KBM-7 (cell line): ENCODE measurements at regions not wholly inside any gene's neighbourhood (a gene's known extent, or its start where the extent isn't known, plus 50 kb on each side); places are given as distances from the start of the nearest gene placed in this dataset.

Source experiments
- DNase-seq: peaks from one replicate; pipeline ENCODE4 v3.0.0-alpha.2; 2015
- in situ Hi-C: fragments of 300-500 bp; cut with MboI; formaldehyde crosslinking; loops from 2 replicates; pipeline ENCODE4 v1.14.3; 2020; ENCODE audit warnings: low sequenced_read_pairs, low pct_unique_long_range_greater_than_20kb, mixed read lengths

GRCh38 chr14:71314717-71315116 lies 407.5 kb downstream of the PCNX1 start:
- no peak for DNase-seq
- in situ Hi-C loops = no loop called here

GRCh38 chr14:71317385-71318096 lies 410.3 kb downstream of the PCNX1 start:
- in situ Hi-C loops = no loop called here
- DNase-seq = no peak

- DNase-seq = no peak
- in situ Hi-C loops = no loop called here
These were observed 410.8 kb downstream of the PCNX1 start for GRCh38 chr14:71318097-71318459.

GRCh38 chr14:71319666-71320065 lies 412.4 kb downstream of the PCNX1 start:
- no peak for DNase-seq
- in situ Hi-C loops = no loop called here

- in situ Hi-C loops = no loop called here
- peak; percentile 98 for DNase-seq
These were observed 413.0 kb downstream of the PCNX1 start, which contains the start of gene SIPA1L1 for GRCh38 chr14:71320107-71320733. SIPA1L1 (plus strand) TSS chr14:71320476.

GRCh38 chr14:71320734-71321573 lies 413.7 kb downstream of the PCNX1 start:
- in situ Hi-C loops = no loop called here
- peak; percentile 53 for DNase-seq

- in situ Hi-C loops = no loop called here
- no peak for DNase-seq
These were observed 414.5 kb downstream of the PCNX1 start for GRCh38 chr14:71321574-71322315.

GRCh38 chr14:71322655-71323250 lies 415.5 kb downstream of the PCNX1 start:
- in situ Hi-C loops = no loop called here
- DNase-seq = peak; percentile 43

GRCh38 chr14:71324767-71325272 lies 417.6 kb downstream of the PCNX1 start:
- in situ Hi-C loops = no loop called here
- peak; percentile 85 for DNase-seq

GRCh38 chr14:71327691-71328090 lies 420.4 kb downstream of the PCNX1 start:
- in situ Hi-C loops = no loop called here
- DNase-seq = no peak

- in situ Hi-C loops = no loop called here
- peak; percentile 55 for DNase-seq
These were observed 420.9 kb downstream of the PCNX1 start for GRCh38 chr14:71328183-71328582.

GRCh38 chr14:71328954-71329353 lies 421.7 kb downstream of the PCNX1 start:
- in situ Hi-C loops = no loop called here
- no peak for DNase-seq

GRCh38 chr14:71331403-71331802 lies 424.1 kb downstream of the PCNX1 start:
- no peak for DNase-seq
- in situ Hi-C loops = no loop called here

GRCh38 chr14:71332476-71332875 lies 425.2 kb downstream of the PCNX1 start:
- in situ Hi-C loops = no loop called here
- no peak for DNase-seq

GRCh38 chr14:71333705-71334104 lies 426.4 kb downstream of the PCNX1 start:
- in situ Hi-C loops = no loop called here
- no peak for DNase-seq

- no peak for DNase-seq
- in situ Hi-C loops = no loop called here
These were observed 429.4 kb downstream of the PCNX1 start for GRCh38 chr14:71336489-71337192.

- in situ Hi-C loops = no loop called here
- no peak for DNase-seq
These were observed 430.9 kb downstream of the PCNX1 start for GRCh38 chr14:71338153-71338552.

GRCh38 chr14:71339650-71340415 lies 432.6 kb downstream of the PCNX1 start:
- peak; percentile 26 for DNase-seq
- in situ Hi-C loops = no loop called here
